ENCODE measurements at regions not wholly inside any gene's neighbourhood (a gene's known extent, or its start where the extent isn't known, plus 50 kb on each side); places are given as distances from the start of the nearest gene placed in this dataset.

GRCh38 chr10:36634916-36635315, 490.5 kb upstream of the ANKRD30A start:
- Histone ChIP-seq H3K4me3 (no peak overlapping the region), H3K9me3 (ENCODE audit: control insufficient read depth in 4 of 4, insufficient read depth in 3 of 4, low read length in 3 of 4) (no peaks in the 10 kb centered on the region), H3K9ac (ENCODE audit: insufficient read depth in 1 of 2, low read length in 2 of 2) (no peak overlapping the region), H3K36me3 (ENCODE audit: control insufficient read depth in 4 of 4, insufficient read depth in 4 of 4, low read length in 4 of 4) (no peaks in the 10 kb centered on the region), H3K4me1 (ENCODE audit: control insufficient read depth in 5 of 5, insufficient read depth in 5 of 5, low read length in 5 of 5) (no peaks in the 10 kb centered on the region), H3K27ac (ENCODE audit: low read depth in 1 of 2, low read length in 1 of 2) (no peak overlapping the region), H3K27me3 (ENCODE audit: control insufficient read depth in 3 of 3, insufficient read depth in 3 of 3, low read length in 2 of 3) (peaks cover 0 to 3% (median 0%) of the 10 kb centered on the region in 3 donors)
- 47 to 56% methylated on average over 4 of the region's 4 CpGs for WGBS, 2 donors
- DNase-seq (no peak), ATAC-seq (ENCODE audit: insufficient read depth, low FRiP score) (no peak)
- TF ChIP-seq, protein P1, sequence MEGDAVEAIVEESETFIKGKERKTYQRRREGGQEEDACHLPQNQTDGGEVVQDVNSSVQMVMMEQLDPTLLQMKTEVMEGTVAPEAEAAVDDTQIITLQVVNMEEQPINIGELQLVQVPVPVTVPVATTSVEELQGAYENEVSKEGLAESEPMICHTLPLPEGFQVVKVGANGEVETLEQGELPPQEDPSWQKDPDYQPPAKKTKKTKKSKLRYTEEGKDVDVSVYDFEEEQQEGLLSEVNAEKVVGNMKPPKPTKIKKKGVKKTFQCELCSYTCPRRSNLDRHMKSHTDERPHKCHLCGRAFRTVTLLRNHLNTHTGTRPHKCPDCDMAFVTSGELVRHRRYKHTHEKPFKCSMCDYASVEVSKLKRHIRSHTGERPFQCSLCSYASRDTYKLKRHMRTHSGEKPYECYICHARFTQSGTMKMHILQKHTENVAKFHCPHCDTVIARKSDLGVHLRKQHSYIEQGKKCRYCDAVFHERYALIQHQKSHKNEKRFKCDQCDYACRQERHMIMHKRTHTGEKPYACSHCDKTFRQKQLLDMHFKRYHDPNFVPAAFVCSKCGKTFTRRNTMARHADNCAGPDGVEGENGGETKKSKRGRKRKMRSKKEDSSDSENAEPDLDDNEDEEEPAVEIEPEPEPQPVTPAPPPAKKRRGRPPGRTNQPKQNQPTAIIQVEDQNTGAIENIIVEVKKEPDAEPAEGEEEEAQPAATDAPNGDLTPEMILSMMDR (IDR thresholded peaks at IDR 0.05; ENCODE audit: control extremely low read depth, extremely low read depth) = no peak

- H3K9ac ChIP-seq (ENCODE audit: insufficient read depth in 1 of 2, low read length in 2 of 2) = no peak overlapping the region
- TF ChIP-seq, protein P1 (IDR thresholded peaks at IDR 0.05; ENCODE audit: control extremely low read depth, extremely low read depth) = no peak
- H3K9me3 ChIP-seq (ENCODE audit: control insufficient read depth in 4 of 4, insufficient read depth in 3 of 4, low read length in 3 of 4) = no peaks in the 10 kb centered on the region
- H3K27ac ChIP-seq (ENCODE audit: low read depth in 1 of 2, low read length in 1 of 2) = no peak overlapping the region
- H3K27me3 ChIP-seq (ENCODE audit: control insufficient read depth in 3 of 3, insufficient read depth in 3 of 3, low read length in 2 of 3) = no peaks in the 10 kb centered on the region
- DNase-seq = no peak
- WGBS, 2 donors = 58 to 68% methylated on average over 3 of the region's 3 CpGs
- ATAC-seq (ENCODE audit: insufficient read depth, low FRiP score) = no peak
- H3K36me3 ChIP-seq (ENCODE audit: control insufficient read depth in 4 of 4, insufficient read depth in 4 of 4, low read length in 4 of 4) = no peaks in the 10 kb centered on the region
- H3K4me3 ChIP-seq = no peak overlapping the region
- H3K4me1 ChIP-seq (ENCODE audit: control insufficient read depth in 5 of 5, insufficient read depth in 5 of 5, low read length in 5 of 5) = no peaks in the 10 kb centered on the region
Observed at GRCh38 chr10:36630267-36630666, 495.1 kb upstream of the ANKRD30A start.

DNA sequence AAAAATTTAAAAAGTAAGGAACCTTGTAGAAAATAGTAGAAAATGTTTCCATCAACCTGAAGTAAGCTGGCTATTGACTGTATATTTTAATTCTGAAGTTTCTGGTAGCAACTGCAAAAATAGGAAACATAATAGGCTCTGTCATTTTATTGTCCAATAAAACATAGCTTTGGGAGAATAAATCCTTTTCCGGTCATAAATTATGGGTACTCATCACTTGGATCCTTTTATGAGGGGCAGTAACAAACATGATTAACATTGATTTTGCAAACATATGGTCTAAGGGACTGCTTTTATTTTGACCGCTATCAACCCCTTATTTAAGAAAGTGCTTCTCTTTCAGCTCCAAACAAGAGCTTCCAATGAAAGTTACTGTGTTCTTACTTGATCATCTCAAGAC, 495.9 kb upstream of the ANKRD30A start:
- Histone ChIP-seq H3K4me3 (no peak overlapping the region), H3K9ac (ENCODE audit: insufficient read depth in 1 of 2, low read length in 2 of 2) (no peak overlapping the region), H3K9me3 (ENCODE audit: control insufficient read depth in 4 of 4, insufficient read depth in 3 of 4, low read length in 3 of 4) (no peaks in the 10 kb centered on the region), H3K27ac (ENCODE audit: low read depth in 1 of 2, low read length in 1 of 2) (no peak overlapping the region), H3K27me3 (ENCODE audit: control insufficient read depth in 3 of 3, insufficient read depth in 3 of 3, low read length in 2 of 3) (no peaks in the 10 kb centered on the region), H3K36me3 (ENCODE audit: control insufficient read depth in 4 of 4, insufficient read depth in 4 of 4, low read length in 4 of 4) (no peaks in the 10 kb centered on the region), H3K4me1 (ENCODE audit: control insufficient read depth in 5 of 5, insufficient read depth in 5 of 5, low read length in 5 of 5) (no peaks in the 10 kb centered on the region)
- TF ChIP-seq, protein P1 (IDR thresholded peaks at IDR 0.05; ENCODE audit: control extremely low read depth, extremely low read depth) = no peak
- no peak for DNase-seq
- no peak for ATAC-seq (ENCODE audit: insufficient read depth, low FRiP score)
- 74 to 97% methylated on average over 2 of the region's 2 CpGs for WGBS, 2 donors

DNA sequence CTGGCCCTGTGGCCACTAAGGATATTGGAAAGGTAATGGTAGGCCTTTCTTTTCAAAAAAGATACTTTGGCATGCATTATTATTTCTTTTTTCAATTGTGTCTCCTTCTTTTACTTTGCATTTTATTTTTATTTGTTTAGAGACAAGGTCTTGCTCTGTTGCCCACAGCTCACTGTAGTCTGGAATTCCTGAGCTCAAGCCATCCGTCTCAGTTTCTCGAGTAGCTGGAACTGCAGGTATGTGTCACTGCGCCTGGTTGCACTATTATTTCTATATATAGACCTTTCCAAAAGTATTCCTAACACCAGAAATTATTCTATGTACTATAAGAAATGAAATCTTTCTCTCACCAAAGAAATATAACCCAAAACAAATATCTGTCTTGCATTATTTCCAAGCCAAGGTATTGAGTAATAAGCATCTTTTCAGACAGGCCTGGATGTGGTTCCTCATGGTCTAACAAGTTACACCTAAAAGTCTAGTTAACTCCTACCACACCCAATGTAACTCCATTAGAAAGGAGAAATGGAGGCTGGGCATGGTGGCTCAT, 500.8 kb upstream of the ANKRD30A start:
- Histone ChIP-seq H3K27me3 (ENCODE audit: control insufficient read depth in 3 of 3, insufficient read depth in 3 of 3, low read length in 2 of 3) (no peaks in the 10 kb centered on the region), H3K9ac (ENCODE audit: insufficient read depth in 1 of 2, low read length in 2 of 2) (no peak overlapping the region), H3K36me3 (ENCODE audit: control insufficient read depth in 4 of 4, insufficient read depth in 4 of 4, low read length in 4 of 4) (no peaks in the 10 kb centered on the region), H3K4me1 (ENCODE audit: control insufficient read depth in 5 of 5, insufficient read depth in 5 of 5, low read length in 5 of 5) (no peaks in the 10 kb centered on the region), H3K27ac (ENCODE audit: low read depth in 1 of 2, low read length in 1 of 2) (no peak overlapping the region), H3K4me3 (no peak overlapping the region), H3K9me3 (ENCODE audit: control insufficient read depth in 4 of 4, insufficient read depth in 3 of 4, low read length in 3 of 4) (peaks cover 0 to 3% (median under 1%) of the 10 kb centered on the region in 4 donors)
- ATAC-seq (ENCODE audit: insufficient read depth, low FRiP score) = no peak
- 94 to 95% methylated on average over 3 of the region's 3 CpGs for WGBS, 2 donors
- DNase-seq = no peak
- TF ChIP-seq, protein P1 (IDR thresholded peaks at IDR 0.05; ENCODE audit: control extremely low read depth, extremely low read depth) = no peak
